GM12878 (cell line): ENCODE measurements at regions not wholly inside any gene's neighbourhood (a gene's known extent, or its start where the extent isn't known, plus 50 kb on each side); places are given as distances from the start of the nearest gene placed in this dataset.

ENCODE experiments used
- CEBPZ ChIP-seq: fragments of 150-350 bp; IDR thresholded peaks from 2 replicates; pipeline ENCODE4 v1.6.1; 2016; ENCODE audit warnings: low read depth, low read length
- IKZF1 ChIP-seq: fragments of 450-650 bp; conservative IDR thresholded peaks from 2 replicates; pipeline ENCODE4 v1.6.1; 2017; ENCODE audit warnings: antibody characterized with exemption, mild to moderate bottlenecking
- MAX ChIP-seq: IDR thresholded peaks from 2 replicates; pipeline ENCODE4 v1.6.1; 2012; ENCODE audit warnings: low read depth, low read length, improper control_type of control experiment
- NFIC ChIP-seq: IDR thresholded peaks from 2 replicates; pipeline ENCODE4 v1.6.1; 2012; ENCODE audit warnings: low read depth, mild to moderate bottlenecking, inconsistent platforms, low read length, moderate library complexity
- NR2C2 ChIP-seq: IDR thresholded peaks from 2 replicates; pipeline ENCODE4 v1.6.1; 2011; ENCODE audit warnings: borderline replicate concordance, low read depth; ENCODE audit not compliant: control insufficient read depth, insufficient read length
- RAD51 ChIP-seq: fragments of 450-650 bp; IDR thresholded peaks from 2 replicates; pipeline ENCODE4 v1.6.1; 2016; ENCODE audit warnings: moderate library complexity, mild to moderate bottlenecking, inconsistent platforms
- SP1 ChIP-seq: IDR thresholded peaks from one replicate; pipeline ENCODE4 v1.6.1; 2011; ENCODE audit warnings: low read depth, low read length
- TAF1 ChIP-seq: IDR thresholded peaks from 2 replicates; pipeline ENCODE4 v1.6.1; 2011; ENCODE audit warnings: mild to moderate bottlenecking, low read depth, low read length, borderline replicate concordance
- ZBTB40 ChIP-seq: fragments of 450-650 bp; IDR thresholded peaks from 2 replicates; pipeline ENCODE4 v1.6.1; 2016; ENCODE audit warnings: mild to moderate bottlenecking, moderate library complexity, borderline replicate concordance

GRCh38 chr5:39605588-39606575 lies 181.1 kb upstream of the DAB2 start (continued):
- TF ChIP-seq ZBTB40 (no peak), TAF1 (no peak), IKZF1 (no peak), CEBPZ (no peak), MAX (no peak), SP1 (no peak), RAD51 (no peak), NR2C2 (no peak), NFIC (no peak)
